ENCODE measurements at regions not wholly inside any gene's neighbourhood (a gene's known extent, or its start where the extent isn't known, plus 50 kb on each side); places are given as distances from the start of the nearest gene placed in this dataset.

DNA sequence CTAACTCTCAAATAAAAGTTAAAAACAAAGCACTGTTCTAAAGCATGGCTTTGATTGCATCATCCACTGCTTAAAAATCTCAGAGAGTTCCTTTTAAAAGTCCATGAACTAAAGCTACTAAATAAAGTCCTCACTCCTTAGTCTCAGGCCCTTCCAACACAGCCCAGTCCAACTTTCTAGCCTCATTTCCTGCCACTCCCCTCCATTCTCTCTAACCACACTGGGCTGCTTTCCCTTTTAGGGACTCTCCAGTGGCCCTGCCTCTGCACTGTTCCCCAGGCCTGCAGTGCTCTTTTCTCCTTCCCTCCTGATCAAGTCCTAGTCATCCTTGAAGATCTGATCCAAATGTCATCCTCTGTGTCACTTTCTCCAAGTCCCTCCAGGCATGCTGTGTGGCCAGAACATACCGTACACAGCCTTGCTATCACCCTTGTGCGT lies 56.9 kb upstream of the PPP1R3C start:
- TF ChIP-seq, protein P1, sequence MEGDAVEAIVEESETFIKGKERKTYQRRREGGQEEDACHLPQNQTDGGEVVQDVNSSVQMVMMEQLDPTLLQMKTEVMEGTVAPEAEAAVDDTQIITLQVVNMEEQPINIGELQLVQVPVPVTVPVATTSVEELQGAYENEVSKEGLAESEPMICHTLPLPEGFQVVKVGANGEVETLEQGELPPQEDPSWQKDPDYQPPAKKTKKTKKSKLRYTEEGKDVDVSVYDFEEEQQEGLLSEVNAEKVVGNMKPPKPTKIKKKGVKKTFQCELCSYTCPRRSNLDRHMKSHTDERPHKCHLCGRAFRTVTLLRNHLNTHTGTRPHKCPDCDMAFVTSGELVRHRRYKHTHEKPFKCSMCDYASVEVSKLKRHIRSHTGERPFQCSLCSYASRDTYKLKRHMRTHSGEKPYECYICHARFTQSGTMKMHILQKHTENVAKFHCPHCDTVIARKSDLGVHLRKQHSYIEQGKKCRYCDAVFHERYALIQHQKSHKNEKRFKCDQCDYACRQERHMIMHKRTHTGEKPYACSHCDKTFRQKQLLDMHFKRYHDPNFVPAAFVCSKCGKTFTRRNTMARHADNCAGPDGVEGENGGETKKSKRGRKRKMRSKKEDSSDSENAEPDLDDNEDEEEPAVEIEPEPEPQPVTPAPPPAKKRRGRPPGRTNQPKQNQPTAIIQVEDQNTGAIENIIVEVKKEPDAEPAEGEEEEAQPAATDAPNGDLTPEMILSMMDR (IDR thresholded peaks at IDR 0.05) = no peak
- no peak for TF ChIP-seq EZH2 (IDR thresholded peaks at IDR 0.05)
